IgD-negative memory B cell (primary cell): ENCODE measurements at regions not wholly inside any gene's neighbourhood (a gene's known extent, or its start where the extent isn't known, plus 50 kb on each side); places are given as distances from the start of the nearest gene placed in this dataset.

Experiments
- H3K27ac Mint-ChIP-seq, 3 donors: one replicate each; pipeline ENCODE4 v1.8.0; 2020 to 2022; ENCODE audit warnings: mild to moderate bottlenecking in 3 of 3, mixed read lengths in 3 of 3, moderate library complexity in 1 of 3
- H3K27me3 Mint-ChIP-seq: one replicate; pipeline ENCODE4 v1.8.0; 2021; ENCODE audit warnings: mixed read lengths
- H3K36me3 Mint-ChIP-seq: one replicate; pipeline ENCODE4 v1.8.0; 2020; ENCODE audit warnings: mild to moderate bottlenecking, mixed read lengths
- H3K4me1 Mint-ChIP-seq, 3 donors: one replicate each; pipeline ENCODE4 v1.8.0; 2020 to 2022; ENCODE audit warnings: mixed read lengths in 3 of 3, mild to moderate bottlenecking in 1 of 3
- H3K4me3 Mint-ChIP-seq, 4 donors: one replicate each; pipeline ENCODE4 v1.8.0; 2020 to 2022; ENCODE audit warnings: mild to moderate bottlenecking in 4 of 4, mixed read lengths in 4 of 4, moderate library complexity in 3 of 4
- H3K9me3 Mint-ChIP-seq, 3 donors: one replicate each; pipeline ENCODE4 v1.8.0; 2020 to 2021; ENCODE audit warnings: mixed read lengths in 3 of 3, mild to moderate bottlenecking in 1 of 3

DNA sequence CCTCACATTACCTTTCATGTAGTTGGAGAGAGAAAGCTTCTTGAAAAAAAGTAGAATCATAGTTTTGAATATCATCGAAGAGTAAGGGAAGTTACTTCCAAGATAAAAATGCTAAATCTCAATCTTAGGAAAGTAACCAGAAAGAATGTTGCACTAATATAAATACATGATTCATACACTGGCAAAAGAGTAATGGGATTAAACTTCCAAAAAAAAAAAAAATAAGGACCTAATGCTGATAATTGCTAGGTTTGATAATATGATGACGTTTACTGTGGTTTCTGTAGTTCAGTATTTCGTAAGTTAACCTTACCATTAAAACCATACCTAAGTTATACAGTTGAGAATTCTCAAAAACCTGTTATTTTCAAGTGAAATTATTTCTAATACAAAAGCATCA, 573.8 kb upstream of the CDH9 start:
- no peak overlapping the region for H3K27ac Mint-ChIP-seq
- no peak overlapping the region for H3K4me3 Mint-ChIP-seq
- H3K27me3 Mint-ChIP-seq, result no peaks in the 10 kb centered on the region
- H3K36me3 Mint-ChIP-seq, result no peaks in the 10 kb centered on the region
- H3K4me1 Mint-ChIP-seq, result no peaks in the 10 kb centered on the region
- H3K9me3 Mint-ChIP-seq, result peaks cover 1 to 17% (median 3%) of the 10 kb centered on the region in 3 donors

DNA sequence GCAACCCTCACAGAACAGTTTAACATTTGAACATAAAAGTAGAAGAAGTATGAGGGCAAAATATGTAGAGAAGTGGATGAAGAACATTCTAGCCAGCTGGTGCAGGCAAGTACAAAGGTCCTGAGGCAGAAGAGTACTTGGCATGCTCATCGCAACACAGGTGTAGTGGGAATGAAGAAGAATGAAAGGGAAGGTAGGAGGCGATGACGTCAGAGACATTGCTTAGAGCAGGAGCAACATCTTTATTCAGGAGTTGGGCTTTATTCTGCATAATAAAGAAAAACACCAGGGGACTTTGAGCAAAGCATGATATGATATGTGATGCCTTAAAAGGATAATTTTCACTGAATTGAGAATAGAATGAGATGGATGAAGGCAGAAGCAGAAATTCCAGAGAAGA, 570.6 kb upstream of the CDH9 start:
- H3K9me3 Mint-ChIP-seq, result peaks cover 1 to 8% (median 2%) of the 10 kb centered on the region in 3 donors
- no peaks in the 10 kb centered on the region for H3K27me3 Mint-ChIP-seq
- no peaks in the 10 kb centered on the region for H3K4me1 Mint-ChIP-seq
- H3K27ac Mint-ChIP-seq, result no peak overlapping the region
- H3K4me3 Mint-ChIP-seq, result no peak overlapping the region
- no peaks in the 10 kb centered on the region for H3K36me3 Mint-ChIP-seq

DNA sequence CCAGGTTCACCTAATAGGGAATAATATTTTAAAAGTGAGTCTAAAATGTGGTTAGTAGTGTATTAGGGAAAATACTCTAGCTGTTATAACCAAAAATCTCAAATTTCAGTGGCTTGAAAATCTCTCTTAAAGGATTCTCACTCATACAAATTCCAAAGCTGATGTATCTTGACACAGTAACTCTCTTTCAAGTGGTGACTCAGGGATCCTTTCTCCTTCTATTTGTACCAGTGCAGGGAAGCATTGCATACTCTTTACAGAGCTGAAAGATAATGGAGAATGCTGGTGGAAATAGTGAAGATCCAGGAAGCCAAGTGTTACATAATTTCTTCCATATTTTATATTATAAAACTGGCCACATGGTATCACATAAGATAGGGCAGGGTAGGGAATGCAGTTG, 560.2 kb upstream of the CDH9 start:
- no peak overlapping the region for H3K27ac Mint-ChIP-seq
- no peaks in the 10 kb centered on the region for H3K4me1 Mint-ChIP-seq
- no peak overlapping the region for H3K4me3 Mint-ChIP-seq
- no peaks in the 10 kb centered on the region for H3K27me3 Mint-ChIP-seq
- H3K9me3 Mint-ChIP-seq, result peaks cover 1 to 8% (median 4%) of the 10 kb centered on the region in 3 donors
- H3K36me3 Mint-ChIP-seq, result no peaks in the 10 kb centered on the region

DNA sequence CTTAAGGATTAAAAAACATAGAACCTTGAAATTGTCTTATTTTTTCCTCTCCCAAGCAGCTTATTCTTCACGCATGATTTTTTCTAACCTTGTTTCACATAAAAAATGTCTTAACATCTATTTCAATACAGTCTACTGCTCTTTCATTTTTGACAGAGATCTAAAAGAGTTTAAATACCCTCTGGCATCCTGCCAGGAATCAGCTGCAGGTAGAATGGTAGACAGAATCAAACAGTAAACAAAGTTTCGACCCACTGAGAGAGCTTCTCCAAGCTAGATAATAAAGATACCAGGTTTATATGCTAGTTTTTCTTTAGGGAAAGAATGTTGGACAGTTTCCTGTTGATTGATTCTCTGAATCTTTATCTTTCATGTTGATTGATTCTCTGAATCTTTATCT, 555.8 kb upstream of the CDH9 start:
- H3K36me3 Mint-ChIP-seq, result no peaks in the 10 kb centered on the region
- no peaks in the 10 kb centered on the region for H3K27me3 Mint-ChIP-seq
- no peaks in the 10 kb centered on the region for H3K4me1 Mint-ChIP-seq
- no peak overlapping the region for H3K4me3 Mint-ChIP-seq
- H3K9me3 Mint-ChIP-seq, result peaks cover 2 to 8% (median 3%) of the 10 kb centered on the region in 3 donors
- H3K27ac Mint-ChIP-seq, result no peak overlapping the region

DNA sequence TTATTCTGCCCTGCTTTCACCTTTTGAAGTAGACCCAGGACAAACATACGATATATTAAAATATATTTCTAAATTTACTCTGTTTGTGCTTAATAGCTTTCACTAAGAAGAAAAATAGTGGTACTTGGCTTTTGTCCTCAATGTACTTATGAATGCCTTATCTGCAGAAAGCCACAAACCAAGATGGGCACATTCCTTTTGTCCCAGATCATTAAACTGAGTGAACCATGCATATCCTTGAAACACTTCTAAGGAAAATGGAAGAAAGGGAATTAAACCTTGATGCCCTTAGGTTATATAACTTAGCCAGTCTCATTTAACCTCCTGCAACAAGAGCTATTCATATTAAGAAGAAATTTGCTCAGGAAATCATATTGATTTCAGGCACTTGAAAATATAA, 553.8 kb upstream of the CDH9 start:
- no peak overlapping the region for H3K4me3 Mint-ChIP-seq
- H3K27me3 Mint-ChIP-seq, result no peaks in the 10 kb centered on the region
- no peak overlapping the region for H3K27ac Mint-ChIP-seq
- H3K4me1 Mint-ChIP-seq, result no peaks in the 10 kb centered on the region
- peaks cover 2 to 11% (median 3%) of the 10 kb centered on the region in 3 donors for H3K9me3 Mint-ChIP-seq
- no peaks in the 10 kb centered on the region for H3K36me3 Mint-ChIP-seq

DNA sequence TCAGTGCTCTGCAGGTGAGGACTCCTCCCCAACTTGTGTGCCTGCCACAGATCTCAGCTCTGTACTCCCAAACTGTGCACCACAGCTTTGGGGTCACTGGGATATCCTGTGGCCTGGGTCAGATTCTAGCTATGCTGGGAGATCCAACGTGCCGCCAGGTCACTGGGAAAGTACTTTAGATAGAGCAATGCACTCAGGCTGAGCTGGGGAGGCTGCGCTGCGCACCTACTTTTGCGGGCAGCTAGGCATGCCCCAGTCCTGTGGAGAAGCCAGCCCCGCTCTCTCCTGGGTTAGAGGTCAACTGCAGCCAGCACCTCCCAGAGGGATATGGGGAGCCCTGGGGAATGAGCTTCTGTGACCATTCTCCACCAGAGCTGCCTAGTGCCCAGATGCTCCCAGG, 552.1 kb upstream of the CDH9 start:
- no peaks in the 10 kb centered on the region for H3K27me3 Mint-ChIP-seq
- H3K4me1 Mint-ChIP-seq, result no peaks in the 10 kb centered on the region
- no peak overlapping the region for H3K4me3 Mint-ChIP-seq
- peaks cover 0 to 16% (median 3%) of the 10 kb centered on the region in 3 donors for H3K9me3 Mint-ChIP-seq
- H3K27ac Mint-ChIP-seq, result no peak overlapping the region
- H3K36me3 Mint-ChIP-seq, result no peaks in the 10 kb centered on the region

DNA sequence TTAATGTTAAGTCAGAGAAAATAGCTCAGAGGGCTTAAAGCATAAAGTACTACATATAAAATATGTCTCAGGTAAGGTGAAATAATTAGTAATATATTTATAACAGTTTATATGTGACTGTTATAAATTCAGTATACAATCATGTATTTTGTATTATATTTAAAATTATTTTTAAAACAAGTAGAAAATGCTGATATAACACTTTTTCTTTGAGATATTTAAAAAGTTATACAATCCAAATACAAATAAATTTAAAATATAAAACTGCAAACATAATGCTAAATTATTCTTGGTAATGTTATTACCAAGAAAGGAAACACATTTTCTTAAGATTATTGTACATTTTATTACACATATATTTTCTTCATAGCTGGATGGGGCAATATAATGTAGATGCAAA, 539.9 kb upstream of the CDH9 start:
- Mint-ChIP-seq H3K4me3 (no peak overlapping the region), H3K9me3 (peaks cover 0 to 8% (median 3%) of the 10 kb centered on the region in 3 donors), H3K27ac (no peak overlapping the region), H3K36me3 (no peaks in the 10 kb centered on the region), H3K4me1 (no peaks in the 10 kb centered on the region), H3K27me3 (no peaks in the 10 kb centered on the region)

DNA sequence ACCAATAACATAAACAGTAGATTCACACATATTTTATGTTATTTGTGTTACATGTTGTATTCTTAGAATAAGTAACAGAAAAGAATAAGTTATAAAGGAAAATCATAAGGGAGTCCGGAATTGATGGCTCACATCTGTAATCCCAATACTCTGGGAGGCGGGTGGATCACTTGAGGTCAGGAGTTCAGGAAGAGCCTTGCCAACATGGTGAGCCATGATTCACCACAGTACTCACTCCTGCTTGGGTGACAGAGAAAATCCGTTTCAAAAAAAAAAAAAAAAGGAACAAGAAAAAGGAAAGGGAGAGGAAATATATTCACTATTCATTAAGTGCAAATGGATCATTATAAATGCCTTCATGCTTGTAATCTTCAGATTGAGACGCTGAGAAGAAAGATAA, 533.3 kb upstream of the CDH9 start:
- H3K4me3 Mint-ChIP-seq, result no peak overlapping the region
- H3K36me3 Mint-ChIP-seq, result no peaks in the 10 kb centered on the region
- H3K4me1 Mint-ChIP-seq, result no peaks in the 10 kb centered on the region
- no peak overlapping the region for H3K27ac Mint-ChIP-seq
- peaks cover 0 to 3% (median 0%) of the 10 kb centered on the region in 3 donors for H3K9me3 Mint-ChIP-seq
- no peaks in the 10 kb centered on the region for H3K27me3 Mint-ChIP-seq

DNA sequence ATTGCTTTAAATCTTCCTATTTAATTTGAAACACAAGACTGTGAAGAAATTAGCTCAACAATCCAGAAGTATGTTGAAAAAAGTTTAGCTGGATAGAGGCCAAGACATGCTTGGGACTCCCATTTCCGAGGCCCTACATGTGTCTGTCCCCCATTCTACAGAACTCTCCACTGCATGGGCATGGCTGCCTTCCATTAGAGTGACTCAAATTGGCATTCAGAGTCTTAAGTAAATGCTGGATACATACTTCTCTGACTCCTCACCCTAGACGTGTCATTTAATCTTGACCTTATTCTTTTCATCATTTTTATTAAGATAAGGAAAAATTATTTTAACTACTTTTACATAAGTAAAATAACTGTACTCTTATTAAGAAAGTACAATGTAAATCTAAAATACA, 530.4 kb upstream of the CDH9 start:
- Mint-ChIP-seq H3K27ac (no peak overlapping the region), H3K4me1 (no peaks in the 10 kb centered on the region), H3K9me3 (no peaks in the 10 kb centered on the region), H3K27me3 (no peaks in the 10 kb centered on the region), H3K36me3 (no peaks in the 10 kb centered on the region), H3K4me3 (no peak overlapping the region)

DNA sequence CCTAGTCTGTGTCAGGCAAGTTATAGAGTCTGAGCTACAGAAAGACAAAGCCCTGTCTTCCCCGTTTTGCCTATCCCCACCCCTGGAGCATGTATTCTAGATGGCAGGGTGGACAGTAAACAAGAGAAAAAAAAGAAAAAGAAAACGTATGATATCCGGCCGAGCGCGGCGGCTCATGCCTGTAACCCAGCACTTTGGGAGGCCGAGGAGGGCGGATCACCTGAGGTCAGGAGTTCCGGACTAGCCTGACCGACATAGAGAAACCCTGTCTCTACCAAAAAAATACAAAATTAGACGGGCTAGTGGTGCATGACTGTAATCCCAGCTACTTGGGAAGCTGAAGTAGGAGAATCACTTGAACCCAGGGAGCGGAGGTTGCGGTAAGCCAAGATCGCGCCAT, 523.0 kb upstream of the CDH9 start:
- Mint-ChIP-seq H3K9me3 (peaks cover 0 to 10% (median 2%) of the 10 kb centered on the region in 3 donors), H3K36me3 (no peaks in the 10 kb centered on the region), H3K4me1 (no peaks in the 10 kb centered on the region), H3K27ac (no peak overlapping the region), H3K4me3 (no peak overlapping the region), H3K27me3 (no peaks in the 10 kb centered on the region)

DNA sequence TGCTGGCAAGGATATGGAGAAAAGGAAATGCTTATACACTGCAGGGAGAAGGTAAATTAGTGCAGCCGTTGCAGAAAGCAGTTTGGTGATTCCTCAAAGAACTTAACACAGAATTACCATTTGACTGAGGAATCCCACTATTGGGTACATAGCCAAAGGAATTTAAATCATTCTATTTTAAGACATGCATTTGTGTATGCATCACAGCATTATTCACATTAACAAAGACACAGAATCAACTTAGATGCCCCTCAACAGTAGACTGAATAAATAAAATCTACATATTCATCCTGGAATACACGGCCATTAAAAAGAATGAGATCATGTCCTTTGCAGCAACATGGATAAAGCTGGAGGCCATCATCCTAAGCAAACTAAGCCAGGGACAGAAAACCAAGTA, 510.1 kb upstream of the CDH9 start:
- Mint-ChIP-seq H3K27me3 (no peaks in the 10 kb centered on the region), H3K9me3 (peaks cover 2 to 5% (median 4%) of the 10 kb centered on the region in 3 donors), H3K27ac (no peak overlapping the region), H3K36me3 (no peaks in the 10 kb centered on the region), H3K4me1 (no peaks in the 10 kb centered on the region), H3K4me3 (no peak overlapping the region)

DNA sequence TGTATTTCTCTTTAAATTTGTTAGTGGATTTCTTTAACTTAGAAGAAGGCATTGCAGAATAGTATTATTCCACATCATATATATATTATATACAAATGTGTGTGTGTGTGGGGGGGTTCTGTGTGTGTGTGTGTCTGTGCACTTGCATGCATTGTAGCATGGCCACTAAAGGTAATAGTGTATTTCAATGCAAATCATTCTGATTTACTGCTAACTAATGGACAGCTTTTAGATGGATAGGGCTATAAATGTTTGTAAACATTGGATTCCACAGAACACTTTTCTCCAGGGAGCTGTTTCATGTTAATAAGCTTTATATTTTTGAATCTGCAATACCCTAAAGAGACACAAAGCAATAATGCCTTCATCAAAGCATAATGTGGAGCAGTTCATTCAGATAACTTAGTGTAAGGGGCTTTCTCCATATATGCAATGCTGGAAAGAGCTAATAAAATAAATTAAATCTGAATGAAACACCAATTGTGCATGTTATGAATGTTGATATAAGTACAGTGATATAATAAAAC, 496.7 kb upstream of the CDH9 start:
- Mint-ChIP-seq H3K4me3 (no peak overlapping the region), H3K4me1 (no peaks in the 10 kb centered on the region), H3K9me3 (peaks cover 1 to 7% (median 3%) of the 10 kb centered on the region in 3 donors), H3K27me3 (no peaks in the 10 kb centered on the region), H3K36me3 (no peaks in the 10 kb centered on the region), H3K27ac (no peak overlapping the region)

DNA sequence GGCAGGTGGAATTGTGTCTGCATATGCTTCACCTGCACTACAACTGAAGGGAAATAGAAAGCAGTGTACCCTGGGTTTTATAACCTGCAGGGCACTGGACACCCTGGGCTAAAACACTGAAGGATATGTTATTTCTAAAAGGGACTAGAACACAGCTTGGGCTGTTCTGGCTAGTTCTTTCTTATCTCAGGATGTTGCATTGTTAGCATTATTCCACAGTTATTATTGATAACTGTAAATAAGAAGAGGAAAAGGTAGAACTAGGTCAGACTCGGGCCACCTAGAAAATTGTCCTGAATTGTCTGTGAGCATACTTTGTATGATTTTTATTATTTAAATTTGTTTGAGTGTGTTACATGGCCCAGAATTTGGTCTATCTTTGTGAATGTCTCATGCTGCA, 493.9 kb upstream of the CDH9 start:
- no peaks in the 10 kb centered on the region for H3K4me1 Mint-ChIP-seq
- H3K27ac Mint-ChIP-seq, result no peak overlapping the region
- H3K27me3 Mint-ChIP-seq, result no peaks in the 10 kb centered on the region
- no peaks in the 10 kb centered on the region for H3K36me3 Mint-ChIP-seq
- peaks cover 3 to 10% (median 3%) of the 10 kb centered on the region in 3 donors for H3K9me3 Mint-ChIP-seq
- H3K4me3 Mint-ChIP-seq, result no peak overlapping the region

DNA sequence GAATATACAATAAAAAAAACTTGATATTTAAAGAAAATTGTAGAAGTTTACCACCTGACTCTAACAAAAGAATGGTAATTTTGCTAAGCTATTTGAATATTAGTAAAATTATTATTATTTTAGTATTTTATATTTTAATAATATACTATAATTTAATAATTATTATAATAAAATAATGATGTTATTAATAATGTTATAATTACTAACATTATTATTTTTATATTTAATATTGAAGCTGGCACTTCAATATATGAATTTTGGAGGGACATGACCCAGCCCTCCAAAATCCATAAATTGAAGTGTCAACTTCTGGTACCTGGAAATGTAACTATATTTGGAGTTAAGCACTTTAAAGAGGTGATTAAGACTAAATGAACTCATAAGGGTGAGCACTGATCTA, 486.1 kb upstream of the CDH9 start:
- Mint-ChIP-seq H3K27ac (no peak overlapping the region), H3K4me3 (no peak overlapping the region), H3K27me3 (no peaks in the 10 kb centered on the region), H3K4me1 (no peaks in the 10 kb centered on the region), H3K36me3 (no peaks in the 10 kb centered on the region), H3K9me3 (peaks cover 0 to 24% (median 2%) of the 10 kb centered on the region in 3 donors)

DNA sequence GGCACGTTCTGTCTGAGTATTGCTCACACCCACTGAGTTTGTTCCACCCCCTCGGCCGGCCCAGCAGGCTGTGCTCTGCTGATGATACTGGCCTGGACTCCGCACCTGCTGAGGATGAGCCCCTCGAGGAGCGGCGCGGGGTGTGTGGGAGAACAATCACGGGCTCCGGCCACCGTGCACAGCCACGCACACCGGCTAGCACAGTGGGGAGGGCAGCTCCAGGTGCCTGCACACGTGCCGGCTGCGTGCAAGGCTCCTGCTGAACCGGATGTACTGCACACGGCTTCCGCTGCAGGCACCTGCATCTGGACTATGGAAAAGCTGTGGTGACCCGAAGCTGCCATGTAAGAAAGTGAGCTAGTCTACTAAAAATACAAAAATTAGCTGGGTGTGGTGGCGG, 485.2 kb upstream of the CDH9 start:
- Mint-ChIP-seq H3K27ac (no peak overlapping the region), H3K4me3 (no peak overlapping the region), H3K9me3 (peaks cover 0 to 28% (median 2%) of the 10 kb centered on the region in 3 donors), H3K36me3 (no peaks in the 10 kb centered on the region), H3K4me1 (no peaks in the 10 kb centered on the region), H3K27me3 (no peaks in the 10 kb centered on the region)

DNA sequence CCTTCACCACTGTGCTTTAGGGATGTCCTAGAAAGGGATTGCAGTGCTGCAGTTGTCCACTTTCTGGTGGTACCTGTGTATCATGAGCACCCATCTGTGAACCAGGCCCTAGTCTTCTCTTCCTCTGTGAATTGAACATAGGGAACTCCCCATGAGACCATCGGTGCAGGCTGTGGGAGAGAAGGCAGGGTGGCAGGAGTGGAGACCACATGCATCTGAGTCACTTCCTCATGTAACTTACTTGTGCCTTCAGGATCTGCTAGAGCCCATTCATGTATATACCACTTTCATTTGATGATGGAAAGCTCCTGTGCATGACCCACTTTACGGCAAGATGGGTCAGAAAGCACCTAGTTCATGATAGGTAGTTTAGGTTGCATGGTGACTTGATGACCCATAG, 478.1 kb upstream of the CDH9 start:
- H3K27ac Mint-ChIP-seq, result no peak overlapping the region
- no peak overlapping the region for H3K4me3 Mint-ChIP-seq
- H3K36me3 Mint-ChIP-seq, result no peaks in the 10 kb centered on the region
- H3K4me1 Mint-ChIP-seq, result no peaks in the 10 kb centered on the region
- H3K9me3 Mint-ChIP-seq, result peaks cover 4 to 8% (median 4%) of the 10 kb centered on the region in 3 donors
- no peaks in the 10 kb centered on the region for H3K27me3 Mint-ChIP-seq

DNA sequence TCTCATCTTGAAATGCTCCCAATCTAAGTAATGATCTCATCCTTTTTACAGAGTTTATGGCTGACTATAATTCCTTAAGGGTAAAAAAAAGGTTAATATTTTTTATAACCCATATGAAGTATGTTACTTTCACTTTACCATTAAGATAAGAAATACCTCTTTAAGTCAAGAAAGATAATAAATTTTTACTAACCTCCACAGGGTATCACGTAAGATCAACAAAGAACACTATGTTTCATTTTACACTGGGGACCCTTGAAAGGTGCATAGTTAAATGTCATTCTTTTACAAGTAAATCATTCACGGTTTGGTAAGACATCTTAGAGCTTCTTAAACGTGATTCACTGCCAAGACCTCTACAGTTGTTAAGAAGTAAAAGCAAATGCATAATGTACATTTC, 472.7 kb upstream of the CDH9 start:
- H3K36me3 Mint-ChIP-seq, result no peaks in the 10 kb centered on the region
- H3K27me3 Mint-ChIP-seq, result no peaks in the 10 kb centered on the region

More for the DNA sequence above, 472.7 kb upstream of the CDH9 start:
- no peak overlapping the region for H3K27ac Mint-ChIP-seq
- H3K9me3 Mint-ChIP-seq, result peaks cover 0 to 3% (median 0%) of the 10 kb centered on the region in 3 donors
- no peaks in the 10 kb centered on the region for H3K4me1 Mint-ChIP-seq
- H3K4me3 Mint-ChIP-seq, result no peak overlapping the region
